WTC11 (cell line): ENCODE measurements at regions not wholly inside any gene's neighbourhood (a gene's known extent, or its start where the extent isn't known, plus 50 kb on each side); places are given as distances from the start of the nearest gene placed in this dataset.

Experiments used
- ATAC-seq: fragments of 200-7000 bp; cut with Tn5 transposase; 2 replicates; pipeline ENCODE4 v1.10.0; 2021; ENCODE audit warnings: mild to moderate bottlenecking, moderate library complexity
- CTCF ChIA-PET: fragments of 300-600 bp; sonication (Branson Sonifier 250); formaldehyde crosslinking; loops from one replicate; lab custom pipeline; 2021; ENCODE audit warnings: antibody characterized with exemption; lab: Charles Lee
- POLR2A ChIA-PET: fragments of 350-600 bp; sonication (Branson Sonifier 250); formaldehyde crosslinking; loops from one replicate; lab custom pipeline; 2021; ENCODE audit warnings: antibody characterized with exemption; lab: Charles Lee
- DNase-seq: peaks from one replicate; pipeline ENCODE4 v3.0.0; 2021; ENCODE audit warnings: low spot score
- H3K27ac Mint-ChIP-seq: 2 replicates; pipeline ENCODE4 v1.8.0; 2021; ENCODE audit warnings: mixed read lengths
- H3K27me3 Mint-ChIP-seq: 2 replicates; pipeline ENCODE4 v1.8.0; 2021; ENCODE audit warnings: low read depth, mild to moderate bottlenecking, moderate library complexity, mixed read lengths
- H3K36me3 Mint-ChIP-seq: 2 replicates; pipeline ENCODE4 v1.8.0; 2021; ENCODE audit warnings: mixed read lengths
- H3K4me1 Mint-ChIP-seq: 2 replicates; pipeline ENCODE4 v1.8.0; 2022; ENCODE audit warnings: mixed read lengths
- H3K4me3 Mint-ChIP-seq: 2 replicates; pipeline ENCODE4 v1.8.0; 2021; ENCODE audit warnings: mild to moderate bottlenecking, moderate library complexity, mixed read lengths
- H3K9me3 Mint-ChIP-seq: 2 replicates; pipeline ENCODE4 v1.8.0; 2021; ENCODE audit warnings: mixed read lengths
- ATF1 ChIP-seq: sonication (generic); formaldehyde crosslinking; IDR thresholded peaks from 2 replicates; pipeline ENCODE4 v1.8.1; 2023; ENCODE audit warnings: mild to moderate bottlenecking, moderate library complexity, missing genetic modification reagents
- ATF2 ChIP-seq: sonication (generic); formaldehyde crosslinking; IDR thresholded peaks from 2 replicates; pipeline ENCODE4 v1.8.1; 2022; ENCODE audit warnings: low read depth, missing genetic modification reagents, borderline replicate concordance
- CREB1 ChIP-seq: sonication (generic); formaldehyde crosslinking; IDR thresholded peaks from 2 replicates; pipeline ENCODE4 v1.8.0; 2023; ENCODE audit warnings: mild to moderate bottlenecking, missing genetic modification reagents
- E2F4 ChIP-seq: sonication (generic); formaldehyde crosslinking; IDR thresholded peaks from 2 replicates; pipeline ENCODE4 v1.8.1; 2022; ENCODE audit warnings: low read depth, mild to moderate bottlenecking, moderate library complexity, missing genetic modification reagents, borderline replicate concordance
- GABPB1 ChIP-seq: sonication (generic); formaldehyde crosslinking; IDR thresholded peaks from 2 replicates; pipeline ENCODE4 v1.8.1; 2023; ENCODE audit warnings: mild to moderate bottlenecking, missing genetic modification reagents
- GTF2I ChIP-seq: fragments of 250-450 bp; sonication (Bioruptor Pico); conservative IDR thresholded peaks from 2 replicates; pipeline ENCODE4 v1.4.0; 2021; ENCODE audit warnings: mild to moderate bottlenecking
- HMGXB4 ChIP-seq: sonication (generic); formaldehyde crosslinking; IDR thresholded peaks from 2 replicates; pipeline ENCODE4 v1.8.1; 2023; ENCODE audit warnings: mild to moderate bottlenecking, moderate library complexity, missing genetic modification reagents
- KAT7 ChIP-seq: sonication (generic); formaldehyde crosslinking; IDR thresholded peaks from 2 replicates; pipeline ENCODE4 v1.8.1; 2023; ENCODE audit warnings: missing genetic modification reagents, mild to moderate bottlenecking, borderline replicate concordance
- MXD4 ChIP-seq: fragments of 250-450 bp; sonication (Bioruptor Pico); IDR thresholded peaks from 2 replicates; pipeline ENCODE4 v1.8.0; 2021; ENCODE audit warnings: mild to moderate bottlenecking, moderate library complexity, borderline replicate concordance
- NFYB ChIP-seq: sonication (generic); formaldehyde crosslinking; conservative IDR thresholded peaks from 2 replicates; pipeline ENCODE4 v1.8.0; 2022; ENCODE audit warnings: low read depth, missing genetic modification reagents
- NR2C2 ChIP-seq: sonication (generic); formaldehyde crosslinking; IDR thresholded peaks from 2 replicates; pipeline ENCODE4 v1.8.0; 2022; ENCODE audit warnings: mild to moderate bottlenecking, missing genetic modification reagents
- PREB ChIP-seq: sonication (generic); formaldehyde crosslinking; IDR thresholded peaks from 2 replicates; pipeline ENCODE4 v1.8.1; 2022; ENCODE audit warnings: mild to moderate bottlenecking, missing genetic modification reagents, moderate library complexity, borderline replicate concordance
- SP1 ChIP-seq: sonication (generic); formaldehyde crosslinking; conservative IDR thresholded peaks from 2 replicates; pipeline ENCODE4 v1.8.1; 2022; ENCODE audit warnings: missing genetic modification reagents
- TP53 ChIP-seq: sonication (generic); formaldehyde crosslinking; IDR thresholded peaks from 2 replicates; pipeline ENCODE4 v1.8.1; 2023; ENCODE audit warnings: mild to moderate bottlenecking, missing genetic modification reagents
- ZBTB21 ChIP-seq: sonication (generic); formaldehyde crosslinking; IDR thresholded peaks from 2 replicates; pipeline ENCODE4 v1.8.1; 2023; ENCODE audit warnings: mild to moderate bottlenecking, missing genetic modification reagents, borderline replicate concordance
- ZBTB43 ChIP-seq: sonication (generic); formaldehyde crosslinking; IDR thresholded peaks from 2 replicates; pipeline ENCODE4 v1.8.1; 2023; ENCODE audit warnings: mild to moderate bottlenecking, missing genetic modification reagents
- ZNF317 ChIP-seq: sonication (generic); formaldehyde crosslinking; IDR thresholded peaks from 2 replicates; pipeline ENCODE4 v1.8.1; 2023; ENCODE audit warnings: low read depth, mild to moderate bottlenecking, moderate library complexity, missing genetic modification reagents, borderline replicate concordance
- TF ChIP-seq, protein P1 (sequence below): fragments of 250-450 bp; sonication (Bioruptor Pico); conservative IDR thresholded peaks from 2 replicates; pipeline ENCODE4 v1.9.0; 2021; ENCODE audit warnings: mild to moderate bottlenecking
- TF ChIP-seq, protein P2 (sequence below): sonication (generic); formaldehyde crosslinking; IDR thresholded peaks from 2 replicates; pipeline ENCODE4 v1.8.0; 2022; ENCODE audit warnings: mild to moderate bottlenecking, missing genetic modification reagents
- TF ChIP-seq, protein P3 (sequence below): fragments of 200-600 bp; IDR thresholded peaks from 2 replicates; pipeline ENCODE4 v1.8.0; 2022; ENCODE audit warnings: antibody characterized with exemption

DNA sequence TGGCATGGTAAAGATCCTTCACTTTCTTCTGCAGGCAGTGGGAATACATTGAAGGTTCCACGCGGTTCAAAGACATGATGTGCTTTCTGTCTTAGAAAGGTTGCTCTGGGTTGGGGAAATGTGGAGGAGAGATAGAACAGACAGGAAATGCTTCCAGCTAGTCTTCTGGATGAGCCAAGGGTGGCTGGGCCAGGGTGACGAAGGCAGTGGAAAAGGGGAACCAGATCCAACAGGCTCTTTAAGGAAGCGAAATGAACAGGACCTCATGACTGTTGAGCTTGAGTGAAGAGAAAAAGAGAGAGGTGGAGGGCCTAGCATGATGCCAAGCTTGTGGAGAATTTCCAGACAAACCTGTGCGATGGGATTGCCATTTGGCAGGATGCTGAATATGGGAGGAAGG is 56.4 kb upstream of the LMO1 start:
- CTCF ChIA-PET: interaction anchor here (1.0 to 4.5 kb wide), 7 partner anchors 10 to 127 kb away, joined by 4 to 59 read pairs (median 10); partner anchors contain the start of gene LMO1
- Mint-ChIP-seq H3K4me3 (no peak overlapping the region), H3K27ac (no peak overlapping the region; the same call in 1 of the 2 replicates), H3K27me3 (peaks cover 7% of the 10 kb centered on the region), H3K36me3 (no peaks in the 10 kb centered on the region), H3K4me1 (peaks cover 2% of the 10 kb centered on the region; the same call in 1 of the 2 replicates), H3K9me3 (peaks cover 11% of the 10 kb centered on the region)
- DNase-seq: no peak
- no peak for ATAC-seq
- TF ChIP-seq NFYB (no peak), GABPB1 (no peak), NR2C2 (no peak), ATF2 (CRISPR knock-in tag) (no peak), ZBTB21 (CRISPR knock-in tag) (no peak), CREB1 (CRISPR knock-in tag) (no peak), KAT7 (no peak), SP1 (CRISPR knock-in tag) (no peak), ZNF317 (CRISPR knock-in tag) (no peak), TP53 (CRISPR knock-in tag) (no peak), GTF2I (CRISPR knock-in tag) (no peak), ATF1 (CRISPR knock-in tag) (no peak), MXD4 (no peak), ZBTB43 (no peak)
- TF ChIP-seq, protein P1, sequence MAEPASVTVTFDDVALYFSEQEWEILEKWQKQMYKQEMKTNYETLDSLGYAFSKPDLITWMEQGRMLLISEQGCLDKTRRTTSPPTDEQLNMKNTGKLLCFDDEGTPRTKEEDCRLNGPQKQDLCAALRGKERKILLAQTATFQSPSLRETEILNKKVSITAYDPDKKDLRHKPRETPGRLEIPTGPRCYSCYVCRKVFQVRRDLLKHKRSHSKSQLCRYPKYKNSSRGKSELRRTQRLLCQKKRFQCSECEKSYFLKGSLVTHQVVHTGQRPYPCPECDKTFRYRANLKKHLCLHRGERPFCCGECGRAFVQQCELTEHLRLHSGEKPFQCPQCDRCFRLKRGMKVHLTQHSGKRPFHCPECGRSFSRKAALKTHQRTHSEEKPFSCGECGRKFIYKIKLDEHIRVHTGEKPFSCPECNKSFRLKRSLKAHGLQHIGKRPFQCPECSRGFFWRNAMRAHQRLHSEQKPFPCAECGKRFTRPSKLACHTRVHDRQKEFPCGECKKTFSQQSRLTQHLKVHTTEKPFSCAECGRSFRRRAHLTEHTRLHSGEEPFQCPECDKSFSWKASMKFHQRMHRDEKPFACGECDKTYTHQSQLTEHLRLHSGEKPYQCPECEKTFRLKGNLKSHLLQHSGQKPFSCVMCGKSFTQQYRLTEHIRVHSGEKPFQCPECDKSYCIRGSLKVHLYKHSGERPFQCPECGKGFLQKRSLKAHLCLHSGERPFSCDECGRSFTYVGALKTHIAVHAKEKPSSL (CRISPR knock-in tag): no peak
- TF ChIP-seq, protein P2, sequence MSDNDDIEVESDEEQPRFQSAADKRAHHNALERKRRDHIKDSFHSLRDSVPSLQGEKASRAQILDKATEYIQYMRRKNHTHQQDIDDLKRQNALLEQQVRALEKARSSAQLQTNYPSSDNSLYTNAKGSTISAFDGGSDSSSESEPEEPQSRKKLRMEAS (CRISPR knock-in tag): no peak
- POLR2A ChIA-PET: no interaction called here

DNA sequence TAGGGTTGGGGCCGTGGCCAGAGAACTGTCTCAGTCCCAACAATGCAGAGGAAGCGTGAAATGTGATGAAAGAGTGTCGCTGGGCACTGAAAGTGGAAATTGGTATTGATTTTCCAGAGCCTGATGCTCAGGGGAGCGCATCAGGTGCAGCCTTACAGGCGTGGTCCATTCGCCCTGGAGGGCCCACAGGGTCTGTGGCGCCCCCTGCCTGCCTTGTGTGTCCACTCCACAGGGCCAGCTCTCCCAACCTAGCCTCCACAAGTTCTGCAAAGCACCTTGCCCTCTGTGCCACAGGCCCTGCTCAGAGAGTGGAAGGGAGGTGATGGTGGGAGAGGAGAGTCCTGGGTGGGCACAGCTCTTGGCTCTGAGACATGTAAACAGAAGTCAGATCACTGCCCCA is 54.9 kb upstream of the LMO1 start:
- Mint-ChIP-seq H3K9me3 (peaks cover 11% of the 10 kb centered on the region), H3K4me3 (no peak overlapping the region), H3K27ac (no peak overlapping the region), H3K4me1 (peaks cover 2% of the 10 kb centered on the region; the same call in 1 of the 2 replicates), H3K27me3 (peaks cover 7% of the 10 kb centered on the region), H3K36me3 (no peaks in the 10 kb centered on the region)
- CTCF ChIA-PET: interaction anchor here (0.6 to 4.5 kb wide), 31 partner anchors 9 to 219 kb away, joined by 3 to 59 read pairs (median 5); partner anchors contain the start of gene LMO1
- POLR2A ChIA-PET: interaction anchor here (1.5 kb wide), 1 partner anchor 12 kb away, joined by 7 read pairs; no protein-coding TSS in a partner anchor
- ATAC-seq (peak; percentile 97), DNase-seq (peak; percentile 81)
- TF ChIP-seq E2F4 (CRISPR knock-in tag) (no peak), NFYB (no peak), PREB (no peak), HMGXB4 (CRISPR knock-in tag) (peak; percentile 38; the same call in 1 of the 2 replicates)
- TF ChIP-seq, protein P2 (CRISPR knock-in tag): no peak
- TF ChIP-seq, protein P3, sequence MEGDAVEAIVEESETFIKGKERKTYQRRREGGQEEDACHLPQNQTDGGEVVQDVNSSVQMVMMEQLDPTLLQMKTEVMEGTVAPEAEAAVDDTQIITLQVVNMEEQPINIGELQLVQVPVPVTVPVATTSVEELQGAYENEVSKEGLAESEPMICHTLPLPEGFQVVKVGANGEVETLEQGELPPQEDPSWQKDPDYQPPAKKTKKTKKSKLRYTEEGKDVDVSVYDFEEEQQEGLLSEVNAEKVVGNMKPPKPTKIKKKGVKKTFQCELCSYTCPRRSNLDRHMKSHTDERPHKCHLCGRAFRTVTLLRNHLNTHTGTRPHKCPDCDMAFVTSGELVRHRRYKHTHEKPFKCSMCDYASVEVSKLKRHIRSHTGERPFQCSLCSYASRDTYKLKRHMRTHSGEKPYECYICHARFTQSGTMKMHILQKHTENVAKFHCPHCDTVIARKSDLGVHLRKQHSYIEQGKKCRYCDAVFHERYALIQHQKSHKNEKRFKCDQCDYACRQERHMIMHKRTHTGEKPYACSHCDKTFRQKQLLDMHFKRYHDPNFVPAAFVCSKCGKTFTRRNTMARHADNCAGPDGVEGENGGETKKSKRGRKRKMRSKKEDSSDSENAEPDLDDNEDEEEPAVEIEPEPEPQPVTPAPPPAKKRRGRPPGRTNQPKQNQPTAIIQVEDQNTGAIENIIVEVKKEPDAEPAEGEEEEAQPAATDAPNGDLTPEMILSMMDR: peak; percentile 84
